GM18505 (cell line): ENCODE measurements at regions not wholly inside any gene's neighbourhood (a gene's known extent, or its start where the extent isn't known, plus 50 kb on each side); places are given as distances from the start of the nearest gene placed in this dataset.

ENCODE experiments used
- ATAC-seq: cut with Tn5 transposase; IDR thresholded peaks from one replicate; pipeline ENCODE4 v1.9.1; 2021; ENCODE audit not compliant: unreplicated experiment
- POLR2A ChIP-seq: IDR thresholded peaks from 4 replicates; pipeline ENCODE4 v1.6.1; 2011; ENCODE audit warnings: borderline replicate concordance; ENCODE audit not compliant: insufficient read depth, insufficient read length; ENCODE audit errors: extremely low read depth

DNA sequence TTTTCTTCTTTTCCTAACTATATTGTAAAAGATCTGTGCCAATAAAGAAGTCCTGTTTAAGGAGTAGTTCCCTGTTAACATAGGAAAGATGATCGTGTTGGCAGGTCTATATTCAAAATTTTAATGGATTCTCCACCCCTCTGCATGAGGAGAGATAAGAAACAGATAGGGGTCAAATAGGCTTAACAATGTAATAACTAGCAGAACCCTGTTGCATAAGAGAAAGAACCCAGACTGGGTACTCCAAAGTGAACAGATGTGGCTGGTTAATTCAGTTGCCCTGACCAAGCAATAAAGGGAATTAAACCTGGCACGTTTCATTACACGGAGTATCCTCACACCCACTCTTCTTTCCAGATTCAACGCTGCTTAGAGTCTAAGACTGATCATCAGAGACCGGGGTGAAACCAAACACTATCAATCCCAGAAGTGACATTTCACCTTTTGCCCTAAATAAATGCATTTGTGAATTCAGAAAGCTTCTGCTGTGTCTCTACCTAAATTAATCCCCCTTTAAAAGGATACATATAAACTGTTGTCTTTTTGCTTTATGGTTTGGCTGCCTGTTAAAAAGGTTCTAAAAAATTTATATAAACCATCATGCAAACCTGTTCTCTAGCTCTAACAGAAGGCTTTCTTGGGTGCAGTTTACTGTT, 1276.9 kb upstream of the WWC1 start:
- no peak for TF ChIP-seq POLR2A
- no peak for ATAC-seq

DNA sequence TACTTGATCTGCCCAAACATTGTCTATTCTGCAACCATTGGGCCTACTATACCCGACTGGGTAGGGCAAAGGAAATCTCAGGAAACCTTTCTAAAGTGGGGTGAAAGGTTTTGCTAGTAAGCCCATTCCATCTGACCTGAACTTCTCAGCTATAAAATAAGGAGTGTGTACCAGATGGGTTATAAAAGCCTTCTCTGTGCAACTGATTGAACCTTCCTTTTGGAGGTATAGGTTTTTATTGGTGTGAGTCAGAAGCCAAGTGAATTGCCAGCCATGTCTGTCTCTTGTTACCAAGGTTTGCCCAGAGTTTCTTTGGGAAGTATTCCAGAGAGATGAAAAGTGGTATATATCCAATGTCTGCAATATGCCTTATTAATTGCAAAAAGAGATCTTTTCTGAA, 1271.0 kb upstream of the WWC1 start:
- no peak for ATAC-seq
- TF ChIP-seq POLR2A = no peak

- no peak for ATAC-seq
- TF ChIP-seq POLR2A = no peak
Observed at GRCh38 chr5:167029488-167029887, 1262.0 kb upstream of the WWC1 start.

DNA sequence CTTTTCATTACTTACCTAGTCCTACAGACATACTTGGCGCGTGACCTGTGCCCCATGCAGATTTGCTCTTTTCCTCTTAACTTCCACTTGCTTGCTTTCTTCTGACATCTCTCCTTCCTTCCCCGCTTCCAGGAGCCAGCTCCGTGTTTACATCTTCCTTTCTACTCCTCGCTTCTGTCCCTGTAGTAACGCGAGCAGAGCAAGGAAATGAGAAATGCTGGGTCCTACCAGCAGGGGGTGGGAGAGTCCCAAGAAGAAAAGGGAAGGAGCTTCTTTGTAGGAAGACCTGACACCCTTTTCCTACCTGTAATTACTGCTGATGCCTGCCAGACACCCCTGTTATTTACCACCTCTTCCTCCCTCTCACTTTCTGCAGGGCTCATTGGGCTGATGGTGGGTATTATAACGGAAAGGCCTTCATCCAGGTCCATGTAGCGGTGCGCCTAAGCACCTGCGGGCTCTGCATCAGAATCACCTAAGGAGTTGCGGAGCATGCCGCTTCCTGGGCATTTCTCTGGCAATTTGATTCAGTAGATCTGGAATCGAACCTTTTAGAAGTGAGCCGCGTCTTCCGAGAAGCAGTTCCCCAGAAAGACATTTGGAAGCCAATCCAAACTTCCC, 1260.8 kb upstream of the WWC1 start:
- ATAC-seq = no peak
- no peak for TF ChIP-seq POLR2A

GRCh38 chr5:167036585-167036984, 1254.9 kb upstream of the WWC1 start:
- ATAC-seq = no peak
- no peak for TF ChIP-seq POLR2A

GRCh38 chr5:167049043-167049663, 1242.3 kb upstream of the WWC1 start:
- TF ChIP-seq POLR2A = no peak
- peak; percentile 86 for ATAC-seq

DNA sequence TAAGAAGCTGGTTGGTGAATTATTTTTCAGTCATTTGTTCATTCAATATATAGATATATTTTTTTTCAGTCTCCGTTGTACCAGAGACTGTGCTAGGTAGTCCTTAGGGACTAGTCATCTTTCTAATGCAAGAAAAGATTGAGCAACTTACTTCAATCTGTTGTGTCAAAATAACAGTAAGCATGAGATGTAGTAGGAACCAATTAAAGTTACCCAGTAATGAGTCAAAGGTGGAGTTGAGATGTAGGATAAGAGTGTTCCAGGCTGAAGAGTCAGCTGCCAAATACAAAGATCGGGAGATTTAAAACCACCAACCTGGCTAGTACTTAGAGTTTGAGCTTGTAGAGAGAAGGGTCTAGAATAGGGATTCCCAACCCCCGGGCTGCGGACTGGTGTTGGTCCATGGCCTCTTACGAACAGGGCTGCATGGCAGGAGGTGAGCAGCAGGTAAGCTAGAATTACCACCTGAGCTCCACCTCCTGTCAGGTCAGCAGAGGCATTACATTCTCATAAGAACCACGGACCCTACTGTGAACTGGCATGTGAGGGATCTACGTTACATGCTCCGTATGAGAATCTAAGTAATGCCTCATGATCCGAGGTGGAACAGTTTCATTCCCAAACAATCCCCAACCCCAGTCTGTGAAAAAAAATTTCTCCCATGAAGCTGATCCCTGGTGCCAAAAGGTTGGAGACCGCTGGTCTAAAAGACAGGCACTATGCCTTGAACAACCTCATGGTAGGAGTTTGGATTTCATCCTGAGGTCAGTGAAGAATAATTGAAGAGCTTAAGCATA, 1241.5 kb upstream of the WWC1 start:
- TF ChIP-seq POLR2A = no peak
- ATAC-seq = no peak

DNA sequence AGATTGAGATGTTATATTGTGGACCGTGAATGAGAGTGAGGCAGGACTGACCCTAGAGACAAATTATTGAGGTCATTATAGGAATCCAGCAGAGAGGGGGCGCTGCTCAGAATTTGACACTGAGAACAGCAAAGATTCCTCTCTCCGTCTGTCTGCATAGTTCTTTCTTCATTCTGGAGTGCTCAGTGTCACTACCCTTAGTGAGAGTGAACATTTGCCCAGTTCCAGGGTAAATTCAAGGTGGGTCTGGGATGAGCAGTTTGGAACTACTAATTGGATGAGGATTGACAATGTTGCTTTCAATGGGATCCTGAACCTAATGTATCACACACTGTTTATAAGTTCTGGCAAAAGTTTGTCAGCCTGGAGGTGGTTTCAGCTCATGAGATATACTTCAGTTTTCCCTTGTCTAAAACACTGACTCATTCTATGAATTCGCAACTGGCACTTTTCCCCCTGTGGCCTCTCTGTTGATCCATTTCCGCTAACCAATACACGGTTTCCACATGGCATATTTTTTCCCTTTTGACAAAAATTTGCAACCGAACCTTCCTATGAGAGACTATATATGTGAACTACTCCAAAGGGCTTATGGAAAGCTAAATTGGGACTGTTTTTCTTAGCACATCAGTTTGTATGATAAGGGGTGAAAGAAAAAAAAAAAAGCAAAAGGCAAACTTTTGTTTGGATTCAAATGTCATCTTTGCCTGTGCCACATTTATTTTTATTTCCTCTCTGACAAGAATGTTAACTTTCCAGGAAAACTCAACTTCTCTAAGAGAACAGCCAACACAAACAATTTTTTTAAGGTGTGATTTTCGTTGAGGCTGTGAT, 1240.7 kb upstream of the WWC1 start:
- no peak for ATAC-seq
- no peak for TF ChIP-seq POLR2A

- TF ChIP-seq POLR2A = no peak
- ATAC-seq = no peak
Observed at GRCh38 chr5:167051402-167051768, 1240.1 kb upstream of the WWC1 start.

GRCh38 chr5:167052791-167053190, 1238.7 kb upstream of the WWC1 start:
- no peak for ATAC-seq
- TF ChIP-seq POLR2A = no peak

DNA sequence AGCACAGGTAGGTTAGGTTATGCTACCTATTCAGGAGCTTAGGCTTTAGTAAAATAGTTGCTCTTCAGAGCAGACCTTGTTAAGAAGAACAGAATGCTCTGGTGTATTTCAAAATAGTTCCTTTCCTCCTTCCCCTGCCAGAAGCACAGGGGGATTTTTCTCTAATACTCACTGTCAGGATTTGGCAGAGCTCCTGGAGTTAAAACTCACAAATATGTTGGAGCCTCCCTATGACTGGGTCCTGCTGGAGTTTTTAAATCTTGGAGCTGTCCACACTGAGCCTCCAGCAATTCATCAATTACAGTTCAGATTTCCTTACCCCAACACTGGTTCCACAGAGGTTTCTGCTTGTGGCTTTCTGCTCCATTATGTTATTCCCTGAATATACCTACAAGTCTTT, 1233.8 kb upstream of the WWC1 start:
- ATAC-seq = no peak
- TF ChIP-seq POLR2A = no peak

GRCh38 chr5:167061695-167062094, 1229.8 kb upstream of the WWC1 start:
- ATAC-seq = no peak
- no peak for TF ChIP-seq POLR2A

DNA sequence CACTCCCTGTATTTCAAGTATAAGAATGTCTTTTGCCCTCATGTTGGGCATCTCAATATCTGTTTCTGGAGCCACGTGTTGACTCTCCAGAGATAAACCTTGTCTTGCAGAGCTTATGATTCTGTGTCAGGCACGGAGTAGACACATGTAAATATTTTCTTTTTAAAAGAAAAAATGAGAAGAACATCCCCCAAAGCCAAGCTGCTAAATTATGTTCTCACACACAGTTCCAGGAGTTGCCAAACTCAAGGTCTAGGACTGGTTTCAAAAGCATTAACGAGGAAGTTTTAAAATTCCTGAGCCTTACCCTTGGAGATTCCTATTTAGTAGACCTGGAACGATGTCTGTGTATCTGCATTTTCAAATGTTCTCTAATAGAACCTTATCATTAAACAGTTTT, 1228.3 kb upstream of the WWC1 start:
- ATAC-seq = no peak
- TF ChIP-seq POLR2A = no peak
